Coronary artery (tissue), 2 donors: ENCODE measurements at regions not wholly inside any gene's neighbourhood (a gene's known extent, or its start where the extent isn't known, plus 50 kb on each side); places are given as distances from the start of the nearest gene placed in this dataset.

Experiments
- DNase-seq: peaks from one replicate; pipeline ENCODE4 v3.0.0-alpha.2; 2017; ENCODE audit warnings: low spot score
- H3K27ac ChIP-seq, 2 donors: fragments of 200-600 bp; sonication (generic); one replicate each; pipeline ENCODE4 v1.5.1; 2016 to 2019
- H3K4me3 ChIP-seq: fragments of 200-600 bp; sonication (generic); 2 replicates; pipeline ENCODE4 v1.5.1; 2016; ENCODE audit warnings: mild to moderate bottlenecking, moderate library complexity
- CTCF ChIP-seq: fragments of 200-600 bp; sonication (generic); IDR thresholded peaks from one replicate; pipeline ENCODE4 v1.5.1; 2019; ENCODE audit warnings: antibody characterized with exemption

- no peak for DNase-seq
- no peak for TF ChIP-seq CTCF
- Histone ChIP-seq H3K27ac (peak overlapping the region; percentile 36 to 74), H3K4me3 (no peak overlapping the region)
These were observed 450.1 kb upstream of the PKDCC start for GRCh38 chr2:41597680-41598079.

DNA sequence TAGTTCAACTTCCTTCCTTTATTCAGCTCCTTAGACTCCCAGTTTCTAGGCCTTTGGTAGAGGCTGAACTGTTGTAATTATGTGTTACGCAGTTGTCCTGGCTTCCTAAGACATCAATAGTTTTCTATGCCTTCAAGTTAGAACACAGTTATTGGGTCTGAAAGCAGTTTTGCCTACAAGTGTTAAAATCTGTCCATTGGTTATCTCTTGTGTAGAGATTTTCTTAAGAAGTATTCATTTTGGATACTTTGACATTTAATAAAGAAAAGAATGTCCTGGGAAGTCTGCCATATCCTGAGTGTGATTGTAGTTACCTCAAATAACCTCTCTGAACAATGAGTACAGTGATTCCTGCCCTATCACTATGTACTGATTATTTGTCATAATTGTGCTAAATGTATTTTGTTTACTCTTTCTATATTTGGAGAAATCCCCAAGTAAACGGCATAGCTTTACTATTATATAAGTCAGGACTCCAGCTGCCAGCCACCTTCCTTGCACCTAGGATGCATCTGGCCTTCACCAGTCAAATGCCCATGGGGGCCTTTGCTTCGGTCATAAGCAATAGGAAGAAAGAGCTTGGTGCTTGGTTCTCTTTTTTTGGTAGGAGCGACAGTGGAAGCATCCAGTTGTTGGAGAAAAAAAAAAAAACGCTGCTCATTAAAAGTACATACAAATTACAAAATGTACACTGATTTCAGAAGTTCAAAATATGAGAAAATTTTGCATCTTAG lies 449.5 kb upstream of the PKDCC start:
- DNase-seq = no peak
- no peak for TF ChIP-seq CTCF
- Histone ChIP-seq H3K4me3 (no peak overlapping the region), H3K27ac (peak overlapping the region; percentile 36 to 74)

GRCh38 chr2:41600460-41600859 lies 447.4 kb upstream of the PKDCC start:
- no peak for TF ChIP-seq CTCF
- Histone ChIP-seq H3K27ac (no peak overlapping the region), H3K4me3 (no peak overlapping the region)
- DNase-seq = no peak

DNA sequence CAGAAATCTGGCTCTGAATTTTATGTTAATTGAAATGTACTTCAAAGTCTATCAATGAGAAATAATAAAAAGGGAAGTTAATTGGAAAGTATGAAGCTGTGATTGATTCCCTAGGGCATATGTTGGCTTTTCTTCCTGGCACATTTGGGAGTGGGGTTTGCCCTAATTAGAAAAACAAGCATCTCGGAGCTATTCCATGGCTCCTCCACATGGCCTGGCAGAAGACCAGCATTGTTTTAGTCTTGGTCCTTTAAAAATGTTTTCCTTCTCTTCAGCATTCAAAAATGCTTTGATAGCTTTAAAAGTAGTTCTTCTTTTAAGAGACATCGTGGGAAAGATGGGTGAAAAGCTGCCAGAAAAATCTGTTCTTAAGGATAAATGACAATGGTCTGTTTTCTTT lies 445.5 kb upstream of the PKDCC start:
- no peak for TF ChIP-seq CTCF
- H3K4me3 ChIP-seq = no peak overlapping the region
- H3K27ac ChIP-seq = no peak overlapping the region
- DNase-seq = no peak

DNA sequence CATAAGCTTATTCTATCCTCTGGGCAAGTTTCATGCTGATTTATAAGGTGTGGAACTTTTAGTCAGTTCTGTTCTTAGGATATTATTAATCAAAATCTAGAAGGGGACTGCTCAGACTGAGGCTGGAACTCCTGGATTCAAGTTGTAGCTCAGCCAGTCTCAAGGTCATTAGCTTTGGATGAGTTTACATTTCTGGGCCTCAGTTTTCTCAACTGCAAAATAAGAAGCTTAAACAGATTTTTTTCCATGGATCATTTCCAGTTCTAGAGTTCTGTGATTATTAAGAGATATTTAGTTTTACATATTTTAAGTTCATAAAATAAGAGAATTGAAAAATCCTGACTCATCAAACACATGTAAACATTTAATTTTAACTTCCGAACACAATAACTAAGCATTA lies 442.5 kb upstream of the PKDCC start:
- TF ChIP-seq CTCF = no peak
- no peak overlapping the region for H3K4me3 ChIP-seq
- DNase-seq = no peak
- peak overlapping the region; percentile 42 to 60 for H3K27ac ChIP-seq

- no peak for DNase-seq
- Histone ChIP-seq H3K27ac (no peak overlapping the region), H3K4me3 (no peak overlapping the region)
- no peak for TF ChIP-seq CTCF
These were observed 441.9 kb upstream of the PKDCC start for GRCh38 chr2:41605914-41606313.

DNA sequence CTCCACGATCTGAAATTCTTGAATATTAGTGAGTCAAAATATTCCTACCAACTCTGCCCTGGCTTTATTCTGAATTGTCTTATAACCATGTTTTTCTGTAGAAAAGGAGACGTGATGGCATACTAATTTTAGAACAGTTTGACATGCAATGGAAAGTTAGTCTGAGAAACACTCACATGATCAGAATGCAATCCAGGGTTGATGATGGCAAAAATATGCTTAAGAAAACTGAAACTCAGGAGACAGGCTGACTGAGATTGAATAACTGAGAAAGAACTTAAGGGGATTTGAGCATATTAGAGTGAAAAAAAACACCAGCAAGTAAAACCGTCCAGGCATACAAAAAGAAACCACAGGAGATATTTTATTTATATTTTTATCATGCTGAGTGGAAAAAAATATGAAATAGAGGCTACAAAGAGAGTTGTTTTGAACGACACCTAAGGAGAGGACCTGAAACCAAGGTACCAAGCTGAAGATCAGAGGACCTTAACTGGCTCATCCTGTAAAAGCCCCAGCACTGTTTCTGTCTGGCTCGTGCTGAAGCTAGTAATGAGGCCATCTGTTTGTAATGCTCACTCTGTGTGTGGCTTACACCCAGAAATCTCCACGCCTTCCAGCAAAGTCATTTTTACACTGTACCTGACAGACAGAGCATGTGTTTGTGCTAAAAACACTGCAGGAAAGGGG lies 437.2 kb upstream of the PKDCC start:
- Histone ChIP-seq H3K4me3 (peak overlapping the region; percentile 56), H3K27ac (peak overlapping the region; percentile 89 to 91)
- no peak for DNase-seq
- no peak for TF ChIP-seq CTCF
